Keratinocyte (primary cell): ENCODE measurements at regions not wholly inside any gene's neighbourhood (a gene's known extent, or its start where the extent isn't known, plus 50 kb on each side); places are given as distances from the start of the nearest gene placed in this dataset.

Source experiments
- DNase-seq: peaks from one replicate; pipeline ENCODE4 v3.0.0-alpha.2; 2011; ENCODE audit warnings: low read depth, missing footprints, low spot score
- FAIRE-seq: peaks from 2 replicates; lab custom pipeline; 2011; peaks lifted over from hg19 to GRCh38; lab: Jason Lieb, UNC
- H2AFZ ChIP-seq: 2 replicates; pipeline ENCODE4 v1.6.0; 2012; ENCODE audit warnings: low read length, control low read depth, inconsistent platforms; ENCODE audit not compliant: control insufficient read depth
- H3K27ac ChIP-seq: 2 replicates; pipeline ENCODE4 v1.5.1; 2011; ENCODE audit warnings: low read length; ENCODE audit not compliant: control insufficient read depth, insufficient read depth
- H3K27me3 ChIP-seq: 3 replicates; pipeline ENCODE4 v1.6.0; 2011; ENCODE audit warnings: low read length; ENCODE audit not compliant: control insufficient read depth, insufficient read depth; ENCODE audit errors: extremely low read depth
- H3K36me3 ChIP-seq, 2 experiments: 2 replicates in 1 of 2; 3 replicates in 1 of 2; pipeline ENCODE4 v1.5.1; 2011; ENCODE audit warnings: low read length in 2 of 2, mild to moderate bottlenecking in 1 of 2; ENCODE audit not compliant: control insufficient read depth in 2 of 2, insufficient read depth in 2 of 2; ENCODE audit errors: extremely low read depth in 1 of 2
- H3K4me1 ChIP-seq: 3 replicates; pipeline ENCODE4 v1.5.1; 2011; ENCODE audit warnings: low read length; ENCODE audit not compliant: control insufficient read depth, insufficient read depth; ENCODE audit errors: extremely low read depth
- H3K4me2 ChIP-seq: 3 replicates; pipeline ENCODE4 v1.6.0; 2011; ENCODE audit warnings: low read depth, low read length; ENCODE audit not compliant: control insufficient read depth, insufficient read depth; ENCODE audit errors: extremely low read depth
- H3K4me3 ChIP-seq, 3 experiments: fragments of 200-600 bp in 1 of 3; sonication (generic) in 1 of 3; 2 replicates in 2 of 3; 3 replicates in 1 of 3; pipeline ENCODE4 v1.5.1; 2011 to 2016; ENCODE audit warnings: low read length in 3 of 3, mild to moderate bottlenecking in 3 of 3, control low read depth in 2 of 3, inconsistent platforms in 1 of 3, low read depth in 1 of 3, mixed read lengths in 1 of 3, mixed run types in 1 of 3, moderate library complexity in 1 of 3; ENCODE audit not compliant: control insufficient read depth in 2 of 3, insufficient read depth in 2 of 3; ENCODE audit errors: extremely low read depth in 1 of 3
- H3K79me2 ChIP-seq: 2 replicates; pipeline ENCODE4 v1.6.0; 2012; ENCODE audit warnings: low read length; ENCODE audit not compliant: control insufficient read depth, insufficient read depth
- H3K9ac ChIP-seq: 3 replicates; pipeline ENCODE4 v1.6.0; 2011; ENCODE audit warnings: low read length; ENCODE audit not compliant: control insufficient read depth, insufficient read depth; ENCODE audit errors: extremely low read depth
- H3K9me1 ChIP-seq: 3 replicates; pipeline ENCODE4 v1.6.0; 2011; ENCODE audit warnings: low read length; ENCODE audit not compliant: control insufficient read depth, insufficient read depth; ENCODE audit errors: extremely low read depth
- H3K9me3 ChIP-seq: 2 replicates; pipeline ENCODE4 v1.5.1; 2012; ENCODE audit warnings: low read depth, low read length; ENCODE audit not compliant: control insufficient read depth
- H4K20me1 ChIP-seq: 3 replicates; pipeline ENCODE4 v1.6.0; 2011; ENCODE audit warnings: low read length; ENCODE audit not compliant: control insufficient read depth, insufficient read depth; ENCODE audit errors: extremely low read depth
- EZH2 ChIP-seq: IDR thresholded peaks from one replicate; pipeline ENCODE4 v1.6.1; 2012; ENCODE audit warnings: inconsistent platforms, mild to moderate bottlenecking, low read length, moderate library complexity
- dilution Hi-C: fragments of 300-500 bp; cut with MboI; formaldehyde crosslinking; loops from one replicate; pipeline ENCODE4 v1.7.0; 2020; ENCODE audit warnings: low sequenced_read_pairs; ENCODE audit not compliant: extremely low pct_ligation_motif_present
- TF ChIP-seq, protein P1 (sequence below), 3 experiments: IDR thresholded peaks in 1 of 3; conservative IDR thresholded peaks in 1 of 3; optimal IDR thresholded peaks in 1 of 3; 2 replicates in 2 of 3; 3 replicates in 1 of 3; pipeline versions ENCODE3 to v1.5.1; 2011; ENCODE audit warnings: low read length in 3 of 3, mild to moderate bottlenecking in 3 of 3, moderate library complexity in 2 of 3, control low read depth in 1 of 3, inconsistent platforms in 1 of 3; ENCODE audit not compliant: insufficient read depth in 2 of 3; ENCODE audit errors: extremely low read depth in 1 of 3

DNA sequence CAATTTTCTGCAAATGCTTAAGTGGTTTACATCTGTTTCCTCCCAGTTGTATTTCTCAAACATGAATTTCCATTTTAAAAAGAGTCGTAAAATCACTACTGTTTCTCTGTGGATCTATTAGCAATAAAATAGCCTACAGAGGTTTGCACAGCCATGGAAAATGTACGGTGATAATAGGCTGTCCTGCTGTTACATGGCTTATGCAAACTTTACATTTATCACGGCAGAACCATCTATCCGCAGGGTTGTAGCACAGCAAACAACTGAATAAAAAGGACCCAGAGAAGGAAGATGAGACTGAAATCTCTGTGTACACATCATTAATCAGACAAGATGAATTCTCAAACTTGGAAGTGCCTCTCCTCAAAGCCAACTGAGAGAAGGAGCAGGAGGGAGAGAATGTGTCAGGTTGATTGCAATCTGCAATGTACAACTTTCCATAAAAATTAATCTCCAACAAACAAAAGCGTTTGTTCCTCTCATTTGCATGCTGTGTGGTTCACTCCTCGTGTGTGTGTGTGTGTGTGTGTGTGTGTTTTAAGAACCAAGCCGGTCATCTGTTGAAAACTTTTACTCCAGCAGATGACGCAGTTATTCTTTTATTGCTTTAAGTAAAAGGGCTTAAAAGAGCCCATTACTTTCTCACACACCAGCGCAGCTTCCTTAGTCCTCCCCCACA, 279.3 kb downstream of the SKAP2 start:
- Histone ChIP-seq H4K20me1 (no peaks in the 10 kb centered on the region), H3K27me3 (peaks cover 12% of the 10 kb centered on the region), H3K4me1 (no peaks in the 10 kb centered on the region), H3K36me3 (no peaks in the 10 kb centered on the region), H3K79me2 (no peaks in the 10 kb centered on the region), H3K9me3 (no peaks in the 10 kb centered on the region), H3K27ac (no peak overlapping the region), H3K9me1 (no peaks in the 10 kb centered on the region), H3K4me3 (no peak overlapping the region), H3K9ac (no peak overlapping the region), H2AFZ (no peak overlapping the region), H3K4me2 (no peak overlapping the region)
- DNase-seq (no peak), FAIRE-seq (no peak)
- TF ChIP-seq, protein P1, sequence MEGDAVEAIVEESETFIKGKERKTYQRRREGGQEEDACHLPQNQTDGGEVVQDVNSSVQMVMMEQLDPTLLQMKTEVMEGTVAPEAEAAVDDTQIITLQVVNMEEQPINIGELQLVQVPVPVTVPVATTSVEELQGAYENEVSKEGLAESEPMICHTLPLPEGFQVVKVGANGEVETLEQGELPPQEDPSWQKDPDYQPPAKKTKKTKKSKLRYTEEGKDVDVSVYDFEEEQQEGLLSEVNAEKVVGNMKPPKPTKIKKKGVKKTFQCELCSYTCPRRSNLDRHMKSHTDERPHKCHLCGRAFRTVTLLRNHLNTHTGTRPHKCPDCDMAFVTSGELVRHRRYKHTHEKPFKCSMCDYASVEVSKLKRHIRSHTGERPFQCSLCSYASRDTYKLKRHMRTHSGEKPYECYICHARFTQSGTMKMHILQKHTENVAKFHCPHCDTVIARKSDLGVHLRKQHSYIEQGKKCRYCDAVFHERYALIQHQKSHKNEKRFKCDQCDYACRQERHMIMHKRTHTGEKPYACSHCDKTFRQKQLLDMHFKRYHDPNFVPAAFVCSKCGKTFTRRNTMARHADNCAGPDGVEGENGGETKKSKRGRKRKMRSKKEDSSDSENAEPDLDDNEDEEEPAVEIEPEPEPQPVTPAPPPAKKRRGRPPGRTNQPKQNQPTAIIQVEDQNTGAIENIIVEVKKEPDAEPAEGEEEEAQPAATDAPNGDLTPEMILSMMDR (optimal IDR thresholded peaks at IDR 0.05 in 1 of 3, IDR thresholded peaks at IDR 0.05 in 1 of 3, conservative IDR thresholded peaks at IDR 0.05 in 1 of 3; ENCODE audit: extremely low read depth in 1 of 3, insufficient read depth in 2 of 3, low read length in 3 of 3) = no peak
- no peak for TF ChIP-seq EZH2
- dilution Hi-C loops = no loop called here

DNA sequence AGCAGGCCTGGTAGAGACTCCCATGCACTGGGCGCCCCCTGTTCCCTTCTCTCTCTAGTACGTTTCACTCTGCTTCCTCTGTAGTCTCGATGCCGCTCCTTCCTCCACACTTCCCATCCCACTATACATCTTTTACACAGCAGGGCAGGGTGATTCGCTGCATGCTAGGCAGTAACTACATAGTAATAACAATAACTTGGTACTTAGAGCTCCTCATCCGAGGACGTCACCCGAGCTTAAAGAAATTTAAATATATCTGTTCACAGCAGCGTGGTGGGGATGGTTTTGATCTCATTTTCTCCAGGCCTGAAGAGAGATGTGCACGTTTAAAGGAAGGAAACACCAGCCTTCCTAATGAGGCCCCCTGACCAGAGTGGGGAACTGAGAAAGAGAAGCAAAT, 276.9 kb downstream of the SKAP2 start:
- H3K27me3 ChIP-seq = peaks cover 16% of the 10 kb centered on the region
- H3K4me2 ChIP-seq = no peak overlapping the region
- no peaks in the 10 kb centered on the region for H3K79me2 ChIP-seq
- H3K9me1 ChIP-seq = no peaks in the 10 kb centered on the region
- H3K36me3 ChIP-seq = no peaks in the 10 kb centered on the region
- H3K9ac ChIP-seq = no peak overlapping the region
- FAIRE-seq (no peak), DNase-seq (no peak)
- no peaks in the 10 kb centered on the region for H3K9me3 ChIP-seq
- no peak overlapping the region for H3K4me3 ChIP-seq
- no peak overlapping the region for H2AFZ ChIP-seq
- H4K20me1 ChIP-seq = no peaks in the 10 kb centered on the region
- TF ChIP-seq, protein P1 (optimal IDR thresholded peaks at IDR 0.05 in 1 of 3, IDR thresholded peaks at IDR 0.05 in 1 of 3, conservative IDR thresholded peaks at IDR 0.05 in 1 of 3; ENCODE audit: extremely low read depth in 1 of 3, insufficient read depth in 2 of 3, low read length in 3 of 3) = no peak
- TF ChIP-seq EZH2 = no peak
- no peaks in the 10 kb centered on the region for H3K4me1 ChIP-seq
- no peak overlapping the region for H3K27ac ChIP-seq
- dilution Hi-C loops = no loop called here
